GM21447 (cell line): ENCODE measurements at regions not wholly inside any gene's neighbourhood (a gene's known extent, or its start where the extent isn't known, plus 50 kb on each side); places are given as distances from the start of the nearest gene placed in this dataset.

Experiments
- ATAC-seq: cut with Tn5 transposase; IDR thresholded peaks from one replicate; pipeline ENCODE4 v1.9.1; 2021; ENCODE audit not compliant: unreplicated experiment

DNA sequence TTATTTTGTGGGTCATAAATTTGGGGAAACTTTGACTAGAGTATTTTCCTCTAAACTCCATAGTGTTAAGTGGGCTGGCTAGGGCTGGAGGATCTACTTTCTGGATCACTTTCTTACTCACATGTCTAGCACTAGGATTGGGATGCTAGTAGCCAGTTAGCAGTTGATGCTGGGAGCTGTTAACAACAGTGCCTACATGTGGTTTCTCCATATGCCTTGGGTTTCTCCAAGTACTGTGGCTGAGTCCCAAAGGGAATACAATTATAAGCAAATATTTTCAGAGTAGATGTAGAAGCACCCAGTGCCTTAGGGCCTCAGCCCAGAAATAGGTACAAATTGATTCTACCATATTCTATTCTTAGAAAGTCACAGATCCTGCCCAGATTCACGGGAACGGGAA, 1614.9 kb downstream of the ARAP2 start:
- no peak for ATAC-seq

DNA sequence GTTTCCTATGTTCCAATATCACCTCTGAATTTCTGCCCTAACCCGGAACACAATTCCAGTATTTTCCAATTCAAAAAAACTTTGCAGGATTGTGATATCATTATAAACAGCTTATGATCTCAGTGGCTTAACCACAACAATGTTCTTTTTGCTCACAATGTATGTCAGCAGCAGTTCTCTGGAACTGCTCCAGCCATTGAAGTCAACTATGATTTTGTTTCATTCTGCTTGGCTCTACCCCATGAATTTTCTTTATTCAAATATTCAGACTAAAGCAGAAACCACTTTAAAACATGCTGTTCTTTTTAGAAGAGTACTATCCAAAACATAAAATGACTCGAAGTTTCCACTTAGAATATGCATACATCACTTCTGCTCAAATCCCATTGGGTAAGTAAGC, 1611.1 kb downstream of the ARAP2 start:
- ATAC-seq: no peak

DNA sequence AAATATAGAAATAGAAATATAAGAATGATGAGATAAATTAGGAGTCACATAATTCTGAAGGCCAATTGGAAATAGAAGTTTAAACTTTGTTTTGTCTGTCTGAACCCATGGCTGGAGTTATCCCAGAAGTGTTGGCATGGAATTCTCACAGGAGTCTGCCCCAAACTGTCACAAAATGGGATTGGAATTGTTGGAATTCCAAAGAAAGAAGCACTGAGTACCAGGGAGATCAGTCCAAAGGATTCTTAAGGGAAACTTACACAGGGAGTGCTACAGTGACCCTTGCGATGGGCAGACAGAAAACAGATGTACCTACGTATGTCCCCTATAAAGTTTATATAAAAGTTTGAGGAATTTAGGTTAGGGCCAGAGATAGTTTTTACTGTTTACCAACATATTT, 1607.7 kb downstream of the ARAP2 start:
- no peak for ATAC-seq

DNA sequence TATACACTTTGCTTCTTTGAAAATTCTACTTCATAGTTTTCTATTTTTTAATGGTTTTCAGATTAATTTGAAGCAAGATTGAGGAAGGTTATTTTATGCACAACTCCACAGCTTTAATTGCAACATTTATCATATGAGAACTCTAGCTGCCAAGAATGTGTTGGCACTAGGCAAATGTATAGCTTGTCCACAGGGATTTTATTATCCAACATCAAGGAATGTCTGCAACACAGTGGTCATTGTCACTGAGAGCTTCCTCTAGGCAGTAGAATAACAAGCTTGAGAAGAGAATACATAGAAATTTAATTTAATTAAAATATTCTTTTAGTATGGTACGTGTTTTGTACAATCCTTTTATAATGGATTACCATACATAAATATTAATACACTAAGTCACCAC, 1600.8 kb downstream of the ARAP2 start:
- ATAC-seq: no peak

DNA sequence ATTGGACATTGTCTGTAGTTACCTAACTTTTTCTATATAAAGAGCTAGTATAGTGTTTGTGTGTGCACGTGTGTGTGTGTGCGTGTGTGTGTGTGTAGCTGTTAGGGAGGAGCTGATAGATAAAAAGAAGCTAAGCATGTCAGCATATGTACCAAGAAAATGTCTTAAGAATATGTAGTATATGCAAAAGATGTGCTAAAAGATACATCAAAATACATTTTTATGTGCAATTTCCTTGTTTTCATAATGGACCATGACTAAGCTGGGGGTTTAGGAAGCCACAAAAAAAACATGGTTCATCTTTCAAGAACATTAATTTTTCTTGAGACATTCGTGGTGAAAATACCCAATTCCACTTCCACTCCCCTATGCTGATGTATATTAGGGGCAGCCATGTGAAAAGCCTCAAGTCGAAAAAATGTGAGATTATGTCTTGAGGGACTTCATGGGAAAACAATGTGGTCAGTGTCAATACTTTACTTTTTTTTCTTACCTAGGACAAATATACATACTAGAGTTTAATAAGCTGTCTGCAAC, 1599.7 kb downstream of the ARAP2 start:
- no peak for ATAC-seq

DNA sequence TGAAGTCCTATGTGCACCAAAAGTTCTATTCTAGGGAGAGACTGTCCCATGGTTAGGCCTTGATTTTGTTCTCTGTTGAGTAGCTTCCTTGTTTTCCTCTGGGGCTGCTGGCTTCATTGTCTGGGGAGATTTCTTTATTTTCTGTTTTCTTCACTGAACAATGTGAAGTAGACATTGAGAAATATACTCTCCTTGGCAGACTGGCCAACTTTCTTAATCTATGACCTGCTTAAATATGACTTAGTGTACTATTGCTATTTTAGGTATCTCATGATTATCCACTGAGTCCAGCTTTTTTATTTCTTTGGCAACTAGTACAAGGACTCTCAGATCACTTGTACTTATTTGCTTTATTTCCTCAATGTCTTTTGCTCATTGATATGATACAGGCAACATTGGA, 1594.6 kb downstream of the ARAP2 start:
- no peak for ATAC-seq

DNA sequence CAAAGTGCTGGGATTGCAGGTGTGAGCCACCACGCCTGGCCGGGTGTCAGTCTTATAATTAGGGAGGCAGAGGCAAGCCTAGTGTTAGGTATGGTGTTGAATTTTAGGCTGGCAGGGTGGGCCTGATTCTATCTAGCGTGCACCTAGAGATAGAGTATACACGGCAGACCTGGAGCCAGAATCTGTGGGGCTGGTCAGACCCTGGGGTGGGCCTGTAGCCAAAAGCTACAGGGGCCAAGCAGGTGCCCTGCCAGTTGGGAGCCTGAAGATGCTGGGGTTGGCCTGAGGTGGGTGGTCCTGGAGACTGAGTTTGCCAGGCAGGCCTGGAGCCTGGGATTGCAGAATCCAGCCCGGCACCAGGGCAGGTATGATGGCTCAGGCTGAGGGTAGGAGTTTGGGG, 1580.3 kb downstream of the ARAP2 start:
- ATAC-seq: no peak

DNA sequence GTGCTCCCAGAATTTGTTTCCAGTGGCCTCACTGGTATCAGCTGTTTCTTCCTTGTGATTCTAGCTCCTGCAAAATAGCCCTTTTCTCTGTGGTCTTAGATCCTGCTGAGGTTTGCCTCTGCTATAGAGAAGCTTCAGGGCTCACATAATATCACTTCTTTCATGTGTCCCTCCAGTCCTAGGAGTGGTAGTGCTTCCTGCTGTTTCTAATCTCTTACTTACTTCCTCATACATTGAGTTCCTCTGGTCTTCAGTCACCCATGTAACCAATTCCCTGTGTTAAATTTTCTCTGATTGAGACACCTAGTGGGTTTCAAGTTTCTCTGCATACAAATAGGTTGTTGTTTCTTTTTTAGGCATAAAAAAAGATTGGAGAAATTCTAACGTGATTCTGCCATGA, 1567.9 kb downstream of the ARAP2 start:
- ATAC-seq: no peak

DNA sequence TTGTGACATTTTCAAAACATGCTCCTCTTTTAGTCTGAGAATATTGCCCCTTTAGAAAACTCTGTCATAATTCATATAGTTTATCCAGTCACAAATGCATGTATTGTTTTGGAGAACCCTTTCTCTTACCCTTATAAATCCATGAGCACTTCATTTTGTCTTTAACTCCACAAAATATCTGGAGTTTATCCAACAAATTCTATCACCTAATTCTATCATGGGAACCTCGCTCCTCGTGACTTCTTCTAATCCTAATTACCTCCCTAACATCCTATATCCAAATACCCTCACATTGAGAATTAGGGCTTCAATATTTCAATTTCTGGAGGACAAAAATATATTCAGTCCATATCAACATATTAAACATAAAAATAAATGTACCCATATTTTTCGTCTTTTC, 1565.9 kb downstream of the ARAP2 start:
- ATAC-seq: no peak

DNA sequence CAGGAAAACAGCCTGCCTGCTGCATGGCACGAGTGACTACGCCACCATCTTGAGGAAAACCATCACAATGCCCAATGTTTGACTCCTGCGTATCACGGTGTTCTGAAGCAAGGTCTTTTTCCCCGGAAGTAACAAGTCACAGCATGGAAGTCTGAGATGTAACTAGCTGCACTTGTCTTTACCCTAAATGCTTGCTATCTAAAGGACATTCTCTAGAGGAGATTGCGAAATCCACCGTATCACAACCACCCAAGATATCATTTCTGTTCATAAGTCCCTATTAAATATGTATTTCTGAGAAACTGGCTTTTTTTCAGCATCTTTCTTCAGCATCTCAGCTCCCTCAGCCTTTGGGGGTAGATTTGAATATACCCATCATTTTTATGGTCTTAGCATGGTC, 1565.1 kb downstream of the ARAP2 start:
- ATAC-seq: no peak

DNA sequence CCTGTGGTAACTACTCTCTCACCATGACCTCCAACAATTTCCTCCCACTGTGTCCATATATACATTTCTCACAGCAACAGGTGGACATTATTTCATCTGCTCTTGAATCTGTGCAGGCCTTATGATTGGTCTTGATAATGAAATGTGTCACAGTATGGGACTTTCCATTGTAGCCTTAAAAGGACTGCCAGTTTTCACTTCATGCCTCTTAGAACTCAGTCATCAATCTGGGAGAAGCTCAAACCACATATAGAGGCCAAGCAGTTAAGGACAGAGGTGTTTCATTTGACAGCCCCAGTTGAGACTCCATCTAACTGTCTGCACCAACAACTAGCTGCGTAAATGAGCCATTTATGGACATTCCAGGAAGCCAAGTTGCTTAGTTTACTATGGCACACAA, 1534.8 kb downstream of the ARAP2 start:
- no peak for ATAC-seq

DNA sequence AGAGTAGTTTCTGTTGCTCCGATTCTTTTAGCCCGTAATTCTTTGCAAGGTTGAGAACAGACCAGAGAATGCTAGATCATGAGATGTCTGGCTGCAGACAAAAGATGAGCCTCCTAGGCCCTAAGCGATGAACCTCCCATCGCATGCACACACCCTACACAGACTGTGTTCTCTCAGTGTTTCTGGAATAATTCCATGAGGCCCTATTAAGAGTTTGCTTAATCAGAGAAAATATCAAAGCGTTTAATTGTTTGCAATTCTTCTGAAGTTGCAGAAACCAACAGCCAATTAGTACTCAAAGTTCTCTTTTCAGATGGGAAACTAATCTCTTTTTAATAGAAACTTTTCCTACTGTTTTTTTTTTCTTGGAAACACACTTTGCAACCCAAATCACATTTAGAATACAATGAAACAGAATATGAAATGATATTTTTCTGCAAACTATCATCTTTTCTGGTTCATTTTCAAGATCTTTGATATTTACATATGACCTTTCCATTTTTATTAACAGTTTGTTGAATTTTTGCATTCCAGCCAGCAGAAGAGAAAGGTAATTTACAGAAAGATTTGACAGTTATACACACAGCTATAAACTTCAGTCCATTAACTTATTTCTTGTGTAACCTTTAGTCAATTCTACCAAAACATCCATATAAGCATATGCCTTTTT, 1525.6 kb downstream of the ARAP2 start:
- no peak for ATAC-seq

DNA sequence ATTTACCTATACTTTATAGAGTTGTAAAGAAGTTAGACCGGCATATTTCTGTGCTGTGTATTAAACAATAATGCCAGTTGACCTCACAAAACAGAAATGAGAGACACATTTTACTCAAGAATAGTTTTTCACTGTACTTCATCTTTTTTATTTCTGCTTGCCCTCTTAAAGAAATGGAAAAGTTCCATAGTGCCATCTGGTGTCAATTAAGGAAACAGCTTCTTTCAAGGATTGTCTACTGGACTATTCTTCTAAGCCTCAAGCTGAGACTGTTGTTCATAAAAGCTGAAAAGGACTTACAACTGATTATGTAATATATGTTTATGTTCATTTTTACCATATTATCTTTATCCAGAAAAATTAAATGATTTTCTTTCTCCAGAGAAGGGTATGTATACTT, 1523.7 kb downstream of the ARAP2 start:
- ATAC-seq: no peak

DNA sequence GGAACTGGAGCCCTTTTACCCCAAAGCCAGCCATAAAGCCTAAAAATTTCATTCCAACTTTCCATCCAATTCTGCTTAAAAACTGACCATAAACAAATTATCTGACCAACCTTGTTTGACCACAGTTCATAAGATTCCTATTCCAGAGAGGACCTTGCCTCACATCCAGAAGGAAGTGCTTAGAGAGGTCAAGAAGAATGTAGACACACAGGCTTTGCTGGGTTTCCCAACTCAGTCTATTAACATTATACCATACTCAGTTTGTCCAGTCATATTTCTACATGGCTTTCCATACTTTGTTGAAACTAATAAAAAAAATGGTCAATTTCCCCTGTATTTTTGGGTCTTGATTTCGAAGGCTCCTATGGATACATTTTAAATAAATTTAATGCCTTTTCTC, 1522.5 kb downstream of the ARAP2 start:
- no peak for ATAC-seq

DNA sequence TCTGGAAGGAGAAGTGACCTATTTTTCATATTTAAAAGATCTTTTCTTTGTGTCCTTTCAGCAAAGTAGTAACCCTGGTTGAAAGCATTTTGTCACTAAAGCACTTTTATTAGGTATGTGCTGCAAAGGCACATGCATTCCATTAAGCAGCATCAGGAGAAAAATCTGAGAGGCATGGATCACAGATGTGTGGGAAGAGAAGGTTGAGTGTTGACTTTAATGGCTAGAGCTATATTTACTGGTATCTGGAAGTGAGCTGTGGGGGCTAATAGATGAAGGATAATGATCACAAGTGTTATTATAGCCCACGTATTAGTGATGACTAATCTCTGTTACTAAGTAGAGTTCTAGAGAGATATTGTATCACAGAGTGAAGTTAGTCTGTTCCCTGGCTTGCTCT, 1520.7 kb downstream of the ARAP2 start:
- ATAC-seq: no peak

DNA sequence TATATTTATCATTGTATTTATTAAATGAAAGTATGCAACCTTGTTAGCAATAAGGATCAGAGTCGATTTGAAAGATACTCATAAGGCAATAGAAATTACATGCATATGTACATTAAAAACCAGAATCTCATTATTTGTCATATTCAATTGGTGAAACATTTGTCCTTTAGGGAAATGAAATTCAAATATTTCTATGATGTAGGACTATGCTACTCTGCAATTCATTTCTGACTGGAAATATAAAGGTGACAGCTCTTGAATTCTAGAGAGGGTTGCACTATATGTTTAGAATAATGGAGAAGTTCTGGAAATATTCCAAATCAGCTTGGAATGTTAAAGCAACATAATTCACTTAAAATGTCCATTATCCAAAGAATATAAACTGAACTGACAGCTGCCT, 1519.8 kb downstream of the ARAP2 start:
- no peak for ATAC-seq

DNA sequence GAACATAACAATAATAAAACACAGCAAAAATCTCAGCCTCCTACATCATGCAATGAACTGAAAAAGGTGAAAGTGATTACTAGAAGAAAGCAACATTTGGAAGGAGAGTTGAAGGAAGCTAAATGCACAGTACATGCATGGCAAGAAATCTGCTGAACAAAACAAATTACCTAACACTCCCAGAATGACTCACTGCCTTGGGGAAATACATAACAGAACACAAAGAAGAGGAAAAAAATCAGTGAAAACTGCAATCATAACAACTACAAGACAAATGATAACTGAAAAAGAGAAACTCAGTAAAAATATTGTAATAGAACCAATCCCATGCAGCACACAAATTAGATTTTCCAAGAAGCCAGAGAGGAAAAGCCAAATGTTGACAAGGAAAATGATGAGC, 1513.2 kb downstream of the ARAP2 start:
- no peak for ATAC-seq

DNA sequence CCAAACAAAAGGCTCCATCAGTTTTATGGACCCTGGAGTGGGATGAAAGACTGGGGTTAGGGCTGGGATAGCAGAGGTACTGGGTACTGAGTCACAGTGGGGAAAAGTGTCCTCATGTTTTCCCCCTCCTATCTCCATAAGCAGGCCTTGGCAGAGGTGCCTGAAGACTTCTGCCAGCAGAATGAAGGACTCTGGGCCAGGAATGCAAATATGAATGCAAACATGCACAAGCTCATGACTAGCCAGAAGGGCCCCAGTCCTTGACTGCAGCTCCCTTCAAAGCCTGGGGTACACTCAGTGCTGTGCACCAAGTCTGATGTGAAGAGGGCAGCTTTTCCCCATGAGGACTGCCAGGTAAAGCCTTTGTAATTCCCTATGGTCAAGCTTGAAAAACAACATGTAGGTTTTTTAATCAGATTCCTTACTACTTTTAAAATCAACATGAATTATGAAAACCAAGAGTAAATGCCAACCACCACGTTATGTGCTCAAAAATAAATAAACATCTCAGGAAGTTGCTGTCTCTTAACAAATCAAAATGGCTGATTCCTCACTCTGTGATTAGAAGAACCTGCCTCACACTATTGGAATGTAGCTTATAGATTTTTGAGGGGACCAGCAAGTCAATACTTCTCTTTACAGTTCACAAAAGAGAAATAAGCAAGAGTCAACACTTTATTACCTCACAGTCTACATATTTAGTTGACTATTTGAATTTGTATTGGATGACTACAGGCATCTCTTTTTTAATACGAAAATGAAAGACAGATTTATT, 1512.0 kb downstream of the ARAP2 start:
- ATAC-seq: no peak

DNA sequence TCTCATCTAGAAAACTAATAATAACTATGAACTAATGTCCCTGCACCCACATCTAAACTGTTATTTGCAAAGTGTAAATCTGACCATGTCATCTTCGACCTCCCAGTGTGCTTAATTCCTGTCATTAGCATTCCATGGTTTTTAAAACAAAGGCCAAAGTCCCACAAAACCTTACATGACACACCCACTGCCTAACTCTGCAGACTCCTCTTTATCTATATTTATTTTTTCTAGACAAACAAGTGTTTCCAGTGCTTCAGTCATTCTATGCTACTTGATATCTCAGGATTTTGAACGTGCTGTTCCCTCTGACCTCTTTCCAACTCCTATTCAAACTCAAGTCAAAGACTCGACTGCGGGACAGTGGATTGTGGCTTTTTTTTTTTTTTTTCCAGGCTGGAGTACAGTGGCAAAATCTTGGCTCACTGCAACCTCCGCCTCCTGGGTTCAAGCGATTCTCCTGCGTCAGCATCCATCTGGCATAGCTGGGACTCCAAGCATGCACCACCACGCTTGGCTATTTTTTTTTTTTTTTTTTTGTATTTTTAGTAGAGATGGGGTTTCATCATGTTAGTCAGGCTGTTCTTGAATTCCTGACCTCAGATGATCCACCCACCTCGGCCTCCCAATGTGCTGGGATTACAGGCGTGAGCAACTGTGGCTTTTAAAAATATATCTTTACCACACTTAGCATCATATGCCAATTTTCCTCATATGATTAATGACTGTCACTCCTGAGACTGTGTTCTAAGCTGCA, 1511.0 kb downstream of the ARAP2 start:
- no peak for ATAC-seq

DNA sequence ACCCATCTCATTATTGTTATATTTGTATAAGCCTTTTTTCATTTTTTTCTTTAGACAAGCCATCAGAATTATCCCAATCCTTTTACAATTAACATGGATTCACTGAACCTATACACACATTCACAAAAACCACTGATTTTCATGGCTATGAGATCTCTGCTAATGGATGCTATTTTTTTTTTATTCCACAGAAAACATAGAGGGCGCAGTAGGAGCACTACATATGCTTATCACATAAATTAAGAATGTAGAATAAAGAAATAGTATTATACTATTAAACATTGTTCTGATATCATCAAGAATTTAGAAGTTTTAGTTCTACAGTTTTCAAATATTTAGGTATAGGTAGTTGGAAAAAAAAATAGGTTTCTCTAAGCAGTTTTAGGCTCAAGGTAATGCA, 1477.4 kb downstream of the ARAP2 start:
- ATAC-seq: no peak

DNA sequence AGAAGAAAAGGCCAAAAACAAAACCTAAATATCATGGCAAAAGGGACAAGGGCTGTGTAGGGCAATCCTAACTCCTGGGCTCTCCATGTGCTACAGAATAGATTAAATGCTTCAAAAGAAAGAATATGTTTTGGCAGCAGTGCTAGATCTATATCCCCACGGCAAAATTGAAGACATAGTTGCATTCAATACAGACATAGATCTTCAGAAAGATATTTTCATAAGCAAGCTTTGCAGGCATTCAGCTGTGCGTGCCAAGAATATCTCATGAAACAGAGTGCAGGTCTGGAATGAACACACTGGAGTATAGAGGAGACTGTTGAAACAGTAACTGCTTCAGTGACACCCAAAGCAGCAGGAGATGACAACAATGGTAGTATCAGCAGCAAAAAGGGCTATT, 1476.9 kb downstream of the ARAP2 start:
- ATAC-seq: no peak

DNA sequence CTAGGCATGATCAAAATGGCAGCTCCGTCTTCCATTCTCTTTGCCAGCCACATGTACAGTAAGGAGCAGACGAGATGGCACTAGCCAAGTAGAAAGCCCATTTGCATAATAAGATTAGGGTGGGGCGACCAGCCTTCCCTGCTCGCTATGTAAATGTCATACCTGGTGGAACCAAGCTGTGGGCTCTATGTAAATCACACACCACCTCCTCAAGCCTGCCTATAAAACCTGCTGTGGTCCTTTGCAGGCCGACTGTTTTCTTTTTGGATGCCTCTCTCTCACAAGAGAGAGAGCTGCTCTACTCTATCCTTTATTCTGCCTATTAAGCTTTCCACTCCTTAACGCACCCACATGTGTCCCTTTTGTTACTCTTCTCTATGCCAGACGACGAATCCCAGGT, 1472.7 kb downstream of the ARAP2 start:
- ATAC-seq: no peak
